ENCODE measurements at regions not wholly inside any gene's neighbourhood (a gene's known extent, or its start where the extent isn't known, plus 50 kb on each side); places are given as distances from the start of the nearest gene placed in this dataset.
"Not testable (repeated sequence)": the region's sequence is repeated elsewhere in the genome, so short reads cannot be mapped to it uniquely, and the experiment has no call there.

DNA sequence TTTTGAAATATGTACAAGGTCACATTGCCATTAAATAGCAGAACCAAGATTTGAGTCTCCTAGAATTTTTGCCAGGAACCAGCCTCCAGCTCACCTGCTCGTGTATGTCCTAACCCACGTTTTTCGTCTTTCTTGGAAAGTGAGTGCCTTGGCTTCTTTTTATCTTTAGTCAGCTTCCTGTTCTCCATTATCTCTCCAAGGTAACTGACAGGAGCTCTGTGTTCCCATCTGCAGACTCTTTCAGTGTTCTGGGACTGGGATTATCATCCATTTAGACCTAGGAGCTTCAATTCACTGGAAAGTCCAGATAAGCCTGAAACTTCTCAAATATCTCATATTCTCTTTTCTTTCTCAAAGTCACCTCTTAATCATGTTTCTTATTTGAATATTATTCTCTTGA is 193.7 kb downstream of the ZIC5 start:
- DNase-seq (ENCODE audit: low read depth in 2 of 2): no peak

DNA sequence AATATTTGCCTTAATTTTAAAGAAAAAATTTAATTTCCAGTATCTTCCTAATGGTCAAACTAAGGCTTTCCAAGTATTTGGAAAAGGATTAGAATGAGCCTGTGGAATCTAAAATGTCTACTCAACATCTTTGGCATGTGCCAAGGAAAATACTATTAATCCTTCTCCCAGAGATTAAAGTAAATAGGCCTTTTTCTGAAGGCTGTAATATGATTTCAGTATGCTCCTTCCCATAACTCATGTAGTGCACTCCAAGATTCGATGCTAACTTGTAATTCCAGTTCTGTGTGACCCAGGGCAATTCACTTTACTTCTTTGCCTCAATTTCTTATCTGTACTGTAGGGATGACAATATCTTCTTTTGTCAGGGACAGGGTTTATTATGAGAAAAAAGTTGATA is 196.9 kb downstream of the ZIC5 start:
- DNase-seq (ENCODE audit: low read depth in 2 of 2): no peak

DNA sequence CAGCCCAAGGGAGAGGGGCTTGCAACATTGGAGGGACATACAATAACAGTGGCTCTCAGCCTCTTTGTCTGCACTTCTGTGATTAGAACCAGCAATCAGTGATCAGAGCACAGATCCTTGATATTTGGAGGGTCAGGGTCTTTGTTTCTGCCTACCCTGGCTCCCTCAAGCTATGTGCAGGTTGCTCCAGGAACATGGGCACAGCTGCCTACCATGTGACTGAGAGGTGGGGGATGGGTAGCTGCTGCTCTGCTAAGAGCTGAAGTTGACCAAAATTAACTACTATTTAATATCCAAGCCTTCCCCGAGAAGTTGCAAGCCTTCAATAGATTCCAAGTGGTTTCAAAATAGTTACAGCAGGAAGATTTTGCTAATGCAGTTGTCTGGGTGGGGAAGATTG is 202.6 kb downstream of the ZIC5 start:
- no peak for DNase-seq (ENCODE audit: low read depth in 2 of 2)

DNA sequence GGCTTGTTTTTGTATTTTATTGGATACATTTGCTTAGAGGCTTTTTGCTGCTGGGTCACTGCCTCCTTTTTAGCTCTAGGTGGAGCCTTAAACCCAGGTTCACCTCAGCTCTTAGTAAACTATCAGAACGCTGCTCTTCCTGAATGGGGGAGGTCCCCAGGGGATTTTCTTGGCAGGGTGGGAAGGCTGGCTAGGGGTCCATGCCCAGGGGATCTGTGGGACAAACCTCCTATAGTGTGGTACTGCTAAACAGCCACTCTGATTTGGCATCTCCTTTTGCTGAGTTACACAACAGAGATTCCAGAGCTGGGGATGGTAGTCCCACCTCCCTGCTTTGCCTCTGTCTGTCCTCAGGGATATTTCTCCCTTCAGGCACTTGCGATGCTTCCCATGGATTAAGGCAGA is 204.9 kb downstream of the ZIC5 start:
- DNase-seq (ENCODE audit: low read depth in 2 of 2): no peak

DNA sequence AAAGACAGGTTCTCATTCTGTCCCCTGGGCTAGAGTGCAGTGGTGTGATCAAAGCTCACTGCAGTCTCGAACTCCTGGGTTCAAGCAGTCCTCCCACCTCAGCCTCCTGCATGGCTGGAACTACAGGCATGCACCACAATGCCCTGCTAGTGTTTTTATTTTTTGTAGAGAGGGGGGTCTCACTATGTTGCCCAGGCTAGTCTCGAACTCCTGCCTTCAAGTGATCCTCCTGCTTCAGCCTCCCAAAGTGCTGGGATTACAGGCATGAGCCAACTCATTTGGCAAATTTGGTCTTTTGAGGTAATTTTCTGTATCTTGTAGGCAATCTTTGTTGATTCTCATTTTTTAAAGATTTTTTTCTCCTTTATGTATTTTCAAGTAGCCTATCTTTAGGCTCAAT is 205.7 kb downstream of the ZIC5 start:
- no peak for DNase-seq (ENCODE audit: low read depth in 2 of 2)

DNA sequence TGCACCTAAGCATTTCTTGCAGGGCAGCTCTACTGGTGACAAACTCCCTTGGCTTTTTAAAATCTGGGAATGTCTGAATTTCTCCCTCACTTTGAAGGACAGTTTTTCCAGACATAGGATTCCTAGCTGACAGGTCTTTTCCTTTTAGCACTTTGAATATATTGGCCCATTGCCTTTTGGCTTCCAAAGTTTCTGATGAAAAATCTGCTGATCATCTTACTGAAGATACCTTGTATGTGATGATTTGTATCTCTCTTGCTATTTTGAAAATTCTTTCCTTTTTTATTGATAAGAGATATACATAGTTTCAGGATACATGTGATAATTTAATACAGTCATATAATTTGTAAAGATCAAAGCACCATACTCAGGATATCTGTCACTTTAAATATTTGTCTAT is 211.1 kb downstream of the ZIC5 start:
- DNase-seq (ENCODE audit: low read depth in 2 of 2): no peak

DNA sequence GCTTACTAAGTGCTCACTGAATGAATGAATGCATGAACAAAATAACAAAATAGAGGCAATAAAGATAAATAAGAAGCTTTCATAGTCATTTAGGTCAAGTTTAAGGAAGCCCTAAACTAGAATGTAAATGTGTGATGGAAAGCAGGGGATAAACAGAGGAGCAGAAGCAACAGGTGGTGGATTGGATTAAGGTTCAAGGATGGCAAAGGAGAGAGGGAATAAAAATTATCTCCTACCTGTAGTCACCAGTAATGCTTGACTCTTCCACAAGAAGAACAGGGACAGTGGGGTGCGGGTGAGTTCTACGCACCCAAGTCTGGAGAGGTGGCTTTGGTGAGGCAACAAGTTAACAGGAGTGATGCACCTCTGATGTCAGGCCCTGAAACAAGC is 212.4 kb downstream of the ZIC5 start:
- no peak for DNase-seq (ENCODE audit: low read depth in 2 of 2)

DNA sequence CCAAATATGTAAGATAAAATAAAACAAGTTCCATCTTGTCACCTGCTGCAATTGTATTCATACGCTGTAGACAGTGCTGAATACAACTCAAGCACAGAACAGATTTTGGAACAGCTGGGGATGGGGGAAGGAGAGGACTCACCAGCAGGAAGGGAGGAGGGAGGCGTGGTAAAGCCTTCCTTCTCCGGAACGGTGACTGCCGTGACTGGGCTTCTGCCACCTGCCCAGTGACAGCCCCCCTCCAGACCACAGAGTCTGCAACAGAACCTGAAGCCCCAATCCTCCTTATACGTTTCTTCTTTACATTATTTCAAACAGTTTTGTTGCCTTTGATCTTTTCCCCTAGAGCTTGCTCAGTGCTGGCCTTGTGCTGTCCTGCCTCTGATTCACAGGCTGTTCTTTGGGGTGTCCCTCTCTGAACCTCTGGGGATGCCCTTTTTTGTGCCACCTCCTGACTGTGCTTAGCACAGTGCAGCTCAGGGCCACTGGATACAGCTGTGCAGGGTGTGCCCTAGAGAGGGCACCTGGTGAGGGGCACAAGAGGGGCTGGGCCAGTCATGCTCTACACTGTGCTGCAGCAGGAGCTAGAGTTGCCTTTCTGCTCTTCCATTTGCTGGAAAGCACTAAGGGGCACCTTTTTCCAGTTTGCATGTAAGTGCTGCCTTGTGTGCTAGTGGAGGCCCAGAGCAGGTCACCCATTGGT is 213.0 kb downstream of the ZIC5 start:
- no peak for DNase-seq (ENCODE audit: low read depth in 2 of 2)

DNA sequence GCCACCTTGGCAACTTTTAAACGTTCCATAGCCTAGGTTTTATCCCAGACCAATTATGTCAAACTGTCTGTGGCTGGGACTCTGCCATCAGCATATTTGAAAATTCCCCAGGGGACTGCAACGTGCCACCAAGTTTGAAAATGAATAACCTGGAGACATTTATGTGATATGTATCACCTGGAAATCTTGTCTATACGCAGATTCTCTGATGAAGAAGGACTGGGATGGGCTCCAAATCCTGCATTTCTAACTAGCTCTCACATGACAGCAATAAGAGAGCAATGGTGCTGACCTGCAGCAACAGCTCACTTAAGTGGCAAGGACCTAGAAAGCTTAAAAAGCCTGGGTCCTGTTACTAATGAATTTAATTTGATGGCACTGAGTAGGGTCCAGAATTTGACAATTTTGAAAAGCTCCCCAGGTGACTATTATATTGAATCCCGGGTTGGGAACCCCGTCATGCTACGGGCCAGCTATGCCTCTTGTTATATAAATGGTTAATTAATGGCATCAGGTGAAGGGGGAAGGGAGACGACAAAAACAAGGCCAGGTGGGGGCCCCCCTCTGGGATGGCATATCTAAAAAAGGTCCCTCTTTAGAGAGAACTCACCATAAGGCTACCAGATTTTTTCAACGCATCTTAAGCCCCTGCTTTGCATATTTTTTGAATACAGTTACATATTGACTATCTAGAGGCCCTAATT is 213.7 kb downstream of the ZIC5 start:
- no peak for DNase-seq (ENCODE audit: low read depth in 2 of 2)

DNA sequence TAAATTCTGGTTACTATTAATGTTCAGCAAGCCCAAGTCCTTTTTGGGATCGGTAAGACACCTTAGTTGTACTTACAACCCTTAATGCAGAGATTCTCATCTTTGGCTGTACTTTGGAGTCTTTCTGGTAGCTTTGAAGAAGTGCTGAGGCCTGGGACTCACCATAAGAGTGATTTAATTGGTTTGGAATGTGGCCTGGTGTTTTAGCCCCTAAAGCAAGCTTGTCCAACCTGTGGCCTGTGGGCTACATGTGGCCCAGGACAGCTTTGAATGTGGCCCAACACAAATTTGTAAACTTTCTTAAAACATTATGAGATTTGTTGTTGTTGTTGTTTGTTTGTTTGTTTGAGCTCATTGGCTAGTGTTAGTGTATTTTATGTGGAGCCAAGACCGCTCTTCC is 215.3 kb downstream of the ZIC5 start:
- no peak for DNase-seq (ENCODE audit: low read depth in 2 of 2)

DNA sequence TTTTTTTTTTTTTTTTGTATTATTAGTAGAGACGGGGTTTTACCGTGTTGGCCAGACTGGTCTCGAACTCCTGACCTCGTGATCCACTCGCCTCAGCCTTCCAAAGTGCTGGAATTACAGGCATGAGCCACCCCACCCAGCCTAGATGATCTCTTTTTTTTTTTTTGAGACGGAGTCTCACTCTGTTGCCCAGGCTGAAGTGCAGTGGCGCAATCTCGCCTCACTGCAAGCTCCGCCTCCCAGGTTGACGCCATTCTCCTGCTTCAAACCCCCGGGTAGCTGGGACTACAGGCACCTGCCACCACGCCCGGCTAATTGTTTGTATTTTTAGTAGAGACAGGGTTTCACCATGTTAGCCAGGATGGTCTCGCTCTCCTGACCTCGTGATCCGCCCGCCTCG is 216.8 kb downstream of the ZIC5 start:
- not testable (repeated sequence) for DNase-seq (ENCODE audit: low read depth in 2 of 2)

DNA sequence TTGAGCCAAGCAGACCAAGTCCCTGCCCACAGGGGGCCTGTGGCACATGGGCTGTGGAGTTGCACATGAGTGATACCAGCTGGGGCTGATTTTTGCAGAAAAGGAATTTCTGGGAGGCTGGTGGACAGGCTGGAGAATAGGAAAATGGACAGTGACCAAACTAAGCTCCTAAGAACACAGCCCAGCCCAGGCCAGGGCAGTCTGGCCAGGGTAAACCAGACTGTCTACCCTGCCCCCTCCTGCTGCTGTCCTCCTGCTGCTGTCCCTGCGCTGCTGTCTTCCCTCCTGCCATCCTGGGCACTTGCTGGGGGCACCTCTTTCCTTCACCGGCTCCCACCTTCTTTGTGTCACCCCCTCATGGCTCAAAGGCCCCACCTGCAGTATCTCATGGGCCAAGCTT is 219.2 kb downstream of the ZIC5 start:
- no peak for DNase-seq (ENCODE audit: low read depth in 2 of 2)

DNA sequence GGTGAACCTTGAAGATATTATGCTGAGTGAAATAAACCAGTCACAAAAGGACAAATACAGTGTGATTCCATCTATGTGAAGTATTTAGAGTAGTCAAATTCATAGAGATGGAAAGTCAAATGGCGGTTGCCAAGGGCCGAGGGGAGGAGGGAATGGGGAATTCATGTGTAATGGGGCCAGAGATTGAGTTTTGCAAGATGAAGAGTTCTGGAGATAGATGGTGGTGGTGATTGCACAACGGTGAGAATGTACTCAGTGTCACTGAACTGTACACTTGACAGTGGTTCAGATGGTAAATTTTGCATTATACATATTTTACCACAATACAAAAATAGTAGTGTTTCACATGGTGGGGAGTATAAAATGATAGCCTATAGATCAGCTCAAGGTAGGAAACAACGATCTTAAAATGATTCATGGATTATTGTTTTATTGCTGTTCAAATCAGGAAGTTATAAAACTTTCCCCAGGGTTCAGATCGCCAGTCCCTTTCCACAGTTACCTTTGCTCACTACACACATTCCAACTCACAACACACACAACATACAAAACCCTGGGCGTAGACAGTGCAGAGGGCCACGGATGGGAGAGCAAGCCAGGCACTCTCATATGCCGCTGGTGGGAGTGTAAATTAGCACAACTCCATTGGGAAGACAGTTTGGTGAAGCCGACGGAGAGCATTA is 219.9 kb downstream of the ZIC5 start:
- DNase-seq (ENCODE audit: low read depth in 2 of 2): no peak

DNA sequence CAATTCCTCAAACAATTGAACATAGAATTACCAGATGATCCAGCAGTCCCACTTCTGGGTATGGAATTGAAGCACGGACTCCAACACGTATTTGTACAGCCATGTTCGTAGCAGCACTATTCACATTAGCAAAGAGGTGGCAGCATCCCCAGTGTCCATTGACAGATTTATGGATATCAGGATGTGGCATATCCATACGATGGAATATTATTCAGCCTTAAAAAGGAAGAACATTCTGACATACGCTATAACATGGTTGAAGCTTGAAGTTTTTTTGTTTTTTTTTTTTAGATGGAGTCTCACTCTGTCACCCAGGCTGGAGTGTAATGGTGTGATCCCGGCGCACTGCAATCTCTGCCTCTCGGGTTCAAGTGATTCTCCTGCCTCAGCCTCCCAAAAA is 220.6 kb downstream of the ZIC5 start:
- no peak for DNase-seq (ENCODE audit: low read depth in 2 of 2)

DNA sequence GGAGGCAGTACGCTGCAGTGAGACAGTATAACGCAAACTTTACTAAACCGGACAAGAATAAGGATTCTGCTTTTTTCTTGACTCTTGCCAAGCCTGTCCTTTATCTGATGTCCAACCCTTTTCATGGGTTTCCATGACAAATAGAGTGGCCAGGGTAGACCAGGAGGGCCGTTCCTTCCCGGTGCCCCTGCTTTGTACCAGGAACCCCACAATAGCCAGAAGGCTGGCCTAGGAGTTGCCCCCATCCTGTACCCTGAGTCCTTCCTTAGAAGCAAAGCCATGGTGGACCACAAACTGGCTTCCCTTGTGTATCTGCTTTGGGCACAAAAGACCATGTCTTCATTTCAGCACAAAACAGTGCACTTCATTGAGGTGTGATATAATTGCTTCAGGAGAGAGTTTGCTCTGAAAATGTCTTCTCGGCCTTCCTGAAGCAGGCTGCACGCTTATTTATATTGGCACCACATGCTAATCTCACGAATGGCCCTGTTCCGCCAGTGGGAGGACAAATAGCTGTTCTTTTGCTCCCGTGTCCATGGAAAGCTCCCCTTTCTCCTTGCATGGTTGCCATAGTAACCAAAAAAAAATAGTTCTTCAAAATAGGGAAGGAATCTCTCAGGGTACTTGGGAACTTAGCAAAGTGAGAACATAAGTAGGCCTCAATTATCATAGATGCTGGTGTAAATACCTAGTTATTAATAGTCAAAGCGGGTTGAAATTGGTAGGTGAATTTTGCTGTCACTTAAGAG is 222.1 kb downstream of the ZIC5 start:
- DNase-seq (ENCODE audit: low read depth in 2 of 2): no peak

DNA sequence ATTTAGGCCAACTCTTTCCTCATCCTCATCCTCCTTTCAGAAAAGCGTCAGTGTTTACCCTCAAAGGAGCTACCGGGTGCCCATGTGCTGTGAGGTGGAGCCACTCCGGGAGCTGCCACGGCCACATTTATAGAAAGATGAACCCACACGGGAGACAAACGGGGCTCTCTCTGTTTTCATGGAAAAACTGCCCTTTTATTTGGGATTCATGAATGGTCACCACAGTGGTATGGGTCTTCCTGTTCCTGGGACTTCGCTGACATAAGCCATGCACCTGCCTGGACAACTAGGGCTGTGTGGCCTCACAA is 224.2 kb downstream of the ZIC5 start:
- DNase-seq (ENCODE audit: low read depth in 2 of 2): no peak

DNA sequence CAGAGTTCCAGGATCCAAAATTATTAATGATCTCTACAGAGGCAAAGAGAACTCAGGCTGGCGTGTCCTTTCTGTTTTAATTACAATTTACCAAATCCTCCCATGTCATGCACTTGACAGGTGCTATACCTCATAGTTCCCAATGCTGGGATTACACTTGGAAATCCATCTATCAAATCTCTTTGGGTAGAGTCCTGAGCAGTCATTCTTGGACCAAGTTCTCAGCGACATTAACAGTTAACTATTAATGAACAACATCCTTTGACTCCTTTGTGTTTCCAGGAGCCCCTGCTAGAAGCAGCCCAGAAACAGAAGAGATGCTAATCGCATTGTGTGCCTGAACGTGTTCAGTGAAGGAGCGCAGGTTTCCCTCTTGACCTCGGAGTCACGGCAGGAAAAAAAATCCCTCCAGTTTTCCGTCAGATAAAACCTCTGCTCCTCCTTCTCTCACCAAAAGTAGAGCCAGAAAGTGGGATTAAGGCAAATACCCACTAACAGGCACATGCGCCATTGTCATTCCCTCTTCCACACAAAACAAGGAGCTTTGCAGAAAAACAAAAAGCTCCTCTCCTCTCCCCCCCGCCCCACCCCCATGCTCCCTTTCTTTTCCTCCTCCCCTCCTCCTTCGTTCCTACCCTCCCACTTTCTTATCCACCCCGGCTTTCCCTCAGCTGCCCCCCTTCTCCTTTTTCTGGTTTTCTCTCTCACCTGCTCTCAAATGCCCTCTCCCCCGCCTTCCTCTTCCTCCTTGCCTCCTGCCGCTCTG is 224.7 kb downstream of the ZIC5 start:
- no peak for DNase-seq (ENCODE audit: low read depth in 2 of 2)

DNA sequence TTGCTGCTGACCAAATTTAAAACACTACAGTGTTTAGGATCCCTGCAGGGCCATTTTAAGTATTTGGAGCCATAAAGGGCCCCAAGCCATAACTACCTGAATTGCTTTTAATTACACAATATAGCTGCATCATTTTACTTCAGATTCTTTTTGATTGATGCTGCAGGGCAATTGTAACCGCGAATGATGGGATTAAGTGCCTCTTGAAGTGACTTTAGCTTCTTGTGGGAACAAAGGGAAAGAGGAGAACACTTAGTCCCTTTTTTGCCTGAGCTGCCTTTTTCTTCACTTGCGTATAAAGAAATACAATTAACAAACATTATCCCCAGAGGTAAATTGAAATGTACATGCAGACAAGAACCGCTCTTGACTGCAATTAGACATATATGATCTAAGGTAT is 228.5 kb downstream of the ZIC5 start:
- no peak for DNase-seq (ENCODE audit: low read depth in 2 of 2)

DNA sequence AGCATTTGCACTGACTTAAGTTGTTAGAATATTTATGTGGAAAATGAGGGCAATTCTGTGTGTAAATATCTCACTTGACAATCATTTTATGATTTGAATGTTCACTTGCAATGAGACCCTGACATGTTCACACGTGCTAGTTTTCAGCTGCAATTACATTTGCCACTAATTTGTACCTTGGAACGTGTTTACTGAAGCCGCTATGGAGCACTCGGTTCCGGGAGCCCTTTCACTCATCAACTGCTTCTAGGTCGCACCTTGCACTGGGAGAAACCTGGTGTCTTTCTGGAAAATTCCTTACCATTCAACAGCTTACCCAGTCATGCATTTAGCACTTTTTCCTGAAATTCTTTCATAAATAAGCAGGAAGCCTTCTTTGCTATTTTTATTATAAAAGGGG is 229.6 kb downstream of the ZIC5 start:
- no peak for DNase-seq (ENCODE audit: low read depth in 2 of 2)

DNA sequence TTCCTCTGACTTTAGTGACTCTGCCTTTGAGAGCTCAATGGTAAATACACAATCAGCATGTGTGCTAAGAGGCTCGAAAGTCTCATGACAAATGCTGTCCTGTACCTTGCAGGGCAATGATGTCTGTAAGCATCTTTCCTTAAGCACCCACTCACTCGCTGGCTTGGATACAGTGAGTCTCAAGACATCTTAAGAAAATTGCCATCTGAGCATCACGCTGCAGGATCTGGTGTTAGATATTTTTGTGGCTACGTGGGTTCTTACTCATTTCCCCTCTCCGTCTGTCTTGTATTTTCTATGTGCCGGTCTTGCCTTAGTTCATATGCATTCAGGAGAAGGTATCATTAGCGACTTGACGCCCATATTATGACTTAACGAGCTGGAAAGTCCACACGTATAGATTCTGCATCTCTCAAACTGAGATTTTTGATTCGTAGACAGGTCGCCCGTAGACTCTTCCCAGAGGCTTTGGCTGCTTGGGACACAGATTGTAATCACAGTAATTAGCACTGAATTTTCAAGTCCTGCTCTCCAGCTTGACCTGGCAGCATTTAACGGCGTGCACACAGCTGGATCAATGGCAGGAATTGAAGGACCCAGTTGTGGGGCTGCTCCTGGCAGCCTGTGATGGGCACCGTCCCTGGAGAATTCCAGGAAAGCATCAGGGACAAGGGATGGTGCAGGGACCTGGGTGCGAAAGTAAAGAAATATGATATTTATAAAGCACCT is 231.2 kb downstream of the ZIC5 start:
- no peak for DNase-seq (ENCODE audit: low read depth in 2 of 2)

DNA sequence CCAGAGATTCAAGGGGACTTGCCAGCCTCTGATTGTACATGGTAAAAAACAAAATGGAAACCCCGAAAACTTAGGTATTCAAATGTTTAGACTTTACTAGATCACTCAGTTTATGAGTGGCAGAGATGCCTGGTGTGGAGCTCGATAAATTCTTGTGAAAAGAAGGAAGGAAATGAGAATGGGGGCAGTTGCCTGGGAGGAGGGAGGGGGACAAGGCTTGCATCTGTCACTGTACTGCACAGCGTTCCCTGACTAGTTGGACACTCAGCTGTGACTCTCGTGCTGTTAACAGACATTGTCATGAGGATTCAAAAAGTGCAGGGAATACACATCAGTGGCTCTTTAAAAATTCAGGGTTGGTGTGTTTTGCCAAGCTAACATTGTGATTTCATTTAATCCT is 232.9 kb downstream of the ZIC5 start:
- DNase-seq (ENCODE audit: low read depth in 2 of 2): no peak

Data from stimulated activated CD8-positive, alpha-beta memory T cell treated with anti-CD3 and anti-CD28 coated beads, Interleukin-2, amount 100 ng/mL, for 48 hours (primary cell).